ENCODE measurements at regions not wholly inside any gene's neighbourhood (a gene's known extent, or its start where the extent isn't known, plus 50 kb on each side); places are given as distances from the start of the nearest gene placed in this dataset.

- CTCF ChIA-PET, result no interaction called here
- Histone ChIP-seq H3K9me3 (ENCODE audit: control insufficient read depth, insufficient read depth, low read length) (no peaks in the 10 kb centered on the region), H3K27ac (ENCODE audit: low read depth, low read length) (no peak overlapping the region), H3K27me3 (ENCODE audit: control insufficient read depth, insufficient read depth, low read length) (no peaks in the 10 kb centered on the region), H3K4me3 (ENCODE audit: low read depth, low read length) (no peak overlapping the region)
- no peak for TF ChIP-seq CTCF (IDR thresholded peaks at IDR 0.05; ENCODE audit: low read depth, low read length)
- no peak for DNase-seq (ENCODE audit: low read depth, low spot score)
- POLR2A ChIA-PET, result interaction anchor here (1.1 kb wide), 1 partner anchor 28 kb away, joined by 3 read pairs; no protein-coding TSS in a partner anchor
These were observed 57.2 kb downstream of the TNP1 start for GRCh38 chr2:216802516-216803215.

DNA sequence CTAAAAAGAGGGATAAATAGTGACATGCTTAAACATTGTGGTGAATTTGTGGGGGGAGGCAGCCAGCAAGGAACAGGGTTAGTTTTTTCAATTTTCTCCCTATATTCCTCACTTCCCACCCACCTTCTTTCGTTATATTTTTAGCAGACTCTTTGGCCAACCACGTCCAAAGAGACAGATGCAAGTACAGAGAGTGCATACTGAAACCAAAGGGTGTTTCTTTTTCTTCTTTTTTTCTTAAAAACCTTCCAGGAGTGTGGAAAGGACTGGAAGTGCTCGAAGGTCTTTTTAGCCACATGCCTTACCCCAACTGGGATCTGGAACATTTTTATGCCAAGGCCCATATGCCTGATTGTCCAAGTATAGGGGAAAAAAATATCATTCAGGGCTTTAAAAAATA is 59.0 kb downstream of the TNP1 start:
- Histone ChIP-seq H3K27ac (ENCODE audit: low read depth, low read length) (no peak overlapping the region), H3K9me3 (ENCODE audit: control insufficient read depth, insufficient read depth, low read length) (no peaks in the 10 kb centered on the region), H3K4me3 (ENCODE audit: low read depth, low read length) (no peak overlapping the region), H3K27me3 (ENCODE audit: control insufficient read depth, insufficient read depth, low read length) (no peaks in the 10 kb centered on the region)
- DNase-seq (ENCODE audit: low read depth, low spot score), result no peak
- ChIA-PET CTCF (no interaction called here), POLR2A (no interaction called here)
- no peak for TF ChIP-seq CTCF (IDR thresholded peaks at IDR 0.05; ENCODE audit: low read depth, low read length)

- DNase-seq (ENCODE audit: low read depth, low spot score), result peak; percentile 32
- Histone ChIP-seq H3K27ac (ENCODE audit: low read depth, low read length) (no peak overlapping the region), H3K9me3 (ENCODE audit: control insufficient read depth, insufficient read depth, low read length) (no peaks in the 10 kb centered on the region), H3K27me3 (ENCODE audit: control insufficient read depth, insufficient read depth, low read length) (no peaks in the 10 kb centered on the region), H3K4me3 (ENCODE audit: low read depth, low read length) (no peak overlapping the region)
- ChIA-PET CTCF (no interaction called here), POLR2A (no interaction called here)
- TF ChIP-seq CTCF (IDR thresholded peaks at IDR 0.05; ENCODE audit: low read depth, low read length), result no peak
These were observed 59.9 kb downstream of the TNP1 start for GRCh38 chr2:216799873-216800431.

DNA sequence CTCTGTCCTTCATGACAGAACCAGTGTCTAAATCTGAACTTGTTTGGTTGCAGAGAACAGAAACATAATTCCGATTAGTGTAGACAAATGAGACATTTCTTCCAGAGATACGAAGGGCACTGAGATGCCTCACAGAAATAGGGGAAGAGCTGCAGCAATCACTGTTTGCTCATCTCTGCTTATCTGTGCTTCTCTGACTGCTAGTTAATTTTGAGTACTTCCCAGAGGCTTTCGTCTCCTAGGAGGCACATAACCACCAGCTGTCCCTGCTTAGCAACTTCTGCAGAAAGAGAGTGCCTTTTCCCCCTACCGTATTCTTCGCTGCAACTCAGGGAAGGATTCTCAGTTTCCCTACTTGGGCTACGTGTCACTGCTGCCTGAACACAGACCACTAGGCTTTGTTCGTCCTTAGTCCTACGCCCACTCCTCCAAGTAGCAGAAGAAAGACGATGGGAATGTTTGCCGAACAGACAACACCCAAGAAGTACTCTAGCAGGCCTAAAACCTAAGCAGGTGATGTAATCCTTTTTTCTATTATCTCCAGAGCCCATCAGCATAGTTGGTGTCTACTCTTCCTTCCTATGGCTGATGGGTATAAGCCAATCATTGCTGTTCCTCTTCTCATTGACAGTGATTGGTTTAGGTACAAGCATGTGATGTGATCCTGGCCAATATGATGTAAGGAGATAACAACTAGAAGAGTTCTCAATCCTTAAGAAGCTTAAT is 63.6 kb downstream of the TNP1 start:
- TF ChIP-seq CTCF (IDR thresholded peaks at IDR 0.05; ENCODE audit: low read depth, low read length), result no peak
- CTCF ChIA-PET, result no interaction called here
- POLR2A ChIA-PET, result no interaction called here
- DNase-seq (ENCODE audit: low read depth, low spot score), result no peak
- no peaks in the 10 kb centered on the region for H3K27me3 ChIP-seq (ENCODE audit: control insufficient read depth, insufficient read depth, low read length)
- no peaks in the 10 kb centered on the region for H3K9me3 ChIP-seq (ENCODE audit: control insufficient read depth, insufficient read depth, low read length)
- H3K27ac ChIP-seq (ENCODE audit: low read depth, low read length), result no peak overlapping the region
- H3K4me3 ChIP-seq (ENCODE audit: low read depth, low read length), result no peak overlapping the region

GRCh38 chr2:216793386-216793785 is 66.5 kb downstream of the TNP1 start:
- no peaks in the 10 kb centered on the region for H3K27me3 ChIP-seq (ENCODE audit: control insufficient read depth, insufficient read depth, low read length)
- no peaks in the 10 kb centered on the region for H3K9me3 ChIP-seq (ENCODE audit: control insufficient read depth, insufficient read depth, low read length)
- DNase-seq (ENCODE audit: low read depth, low spot score), result no peak
- ChIA-PET CTCF (interaction anchor here (0.7 kb wide), 1 partner anchor 98 kb away, joined by 5 read pairs; the partner anchor contains the start of gene IGFBP5), POLR2A (no interaction called here)
- H3K4me3 ChIP-seq (ENCODE audit: low read depth, low read length), result no peak overlapping the region
- no peak for TF ChIP-seq CTCF (IDR thresholded peaks at IDR 0.05; ENCODE audit: low read depth, low read length)
- no peak overlapping the region for H3K27ac ChIP-seq (ENCODE audit: low read depth, low read length)
